ENCODE measurements at regions not wholly inside any gene's neighbourhood (a gene's known extent, or its start where the extent isn't known, plus 50 kb on each side); places are given as distances from the start of the nearest gene placed in this dataset.
"Not testable (repeated sequence)": the region's sequence is repeated elsewhere in the genome, so short reads cannot be mapped to it uniquely, and the experiment has no call there.

DNA sequence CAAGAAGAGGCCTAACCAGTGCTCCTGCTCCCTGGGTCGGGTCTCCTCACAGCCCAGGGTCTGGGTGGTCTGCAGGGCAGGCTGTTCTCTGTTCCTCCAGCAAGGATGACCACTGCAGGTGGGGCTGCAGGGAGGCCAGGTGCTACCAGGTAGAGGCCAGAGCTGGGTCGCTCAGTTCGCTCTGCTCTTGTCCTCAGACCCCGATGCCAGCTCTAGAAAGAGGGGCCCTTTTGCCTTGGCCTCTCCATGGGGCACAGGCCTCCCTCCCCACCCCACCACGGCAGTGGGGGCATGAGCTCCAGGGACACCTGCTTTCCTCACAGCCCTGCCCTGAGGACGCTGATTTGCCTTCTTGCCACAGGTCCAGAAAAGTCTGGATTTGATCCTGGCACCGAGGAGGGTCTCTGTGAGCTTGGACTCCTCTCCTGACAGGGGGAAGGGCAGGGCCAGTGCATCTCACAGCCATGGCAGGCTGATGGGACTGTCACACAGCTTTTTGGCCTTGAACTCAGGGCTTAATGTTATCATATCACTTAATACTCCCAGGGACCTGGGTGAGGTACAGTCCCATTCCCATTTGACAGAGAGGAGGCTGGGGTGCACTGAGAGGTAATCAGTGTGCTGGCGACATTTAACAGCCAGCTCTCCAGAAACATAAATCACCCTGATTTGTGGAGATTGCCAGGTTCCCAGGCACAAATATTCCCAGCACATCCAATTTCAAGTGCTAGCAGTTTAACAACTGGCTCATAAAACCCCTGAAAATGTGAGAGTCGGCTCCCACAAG, 273.0 kb upstream of the SFSWAP start:
- TF ChIP-seq POLR2A (IDR thresholded peaks at IDR 0.05; ENCODE audit: low read depth, low read length): no peak
- FAIRE-seq (no peak), DNase-seq (ENCODE audit: insufficient read length, low spot score) (no peak)

DNA sequence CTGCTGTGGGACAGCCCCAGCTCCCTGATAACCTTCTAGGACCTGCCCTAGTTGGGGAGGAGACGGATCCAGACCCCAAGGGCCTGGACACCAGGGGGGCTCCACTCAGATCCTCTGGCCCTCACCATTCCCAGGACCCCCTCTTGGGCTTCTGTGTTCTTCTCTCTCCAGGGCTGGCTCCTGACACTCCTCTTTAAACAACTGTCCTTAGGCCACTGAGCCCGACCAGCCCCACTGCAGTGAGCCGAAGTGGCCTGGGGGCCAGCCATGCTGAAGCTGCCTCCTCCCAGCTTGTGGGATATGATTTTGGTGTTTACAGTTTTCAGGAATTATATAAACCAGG, 272.4 kb upstream of the SFSWAP start:
- FAIRE-seq: not testable (repeated sequence)

DNA sequence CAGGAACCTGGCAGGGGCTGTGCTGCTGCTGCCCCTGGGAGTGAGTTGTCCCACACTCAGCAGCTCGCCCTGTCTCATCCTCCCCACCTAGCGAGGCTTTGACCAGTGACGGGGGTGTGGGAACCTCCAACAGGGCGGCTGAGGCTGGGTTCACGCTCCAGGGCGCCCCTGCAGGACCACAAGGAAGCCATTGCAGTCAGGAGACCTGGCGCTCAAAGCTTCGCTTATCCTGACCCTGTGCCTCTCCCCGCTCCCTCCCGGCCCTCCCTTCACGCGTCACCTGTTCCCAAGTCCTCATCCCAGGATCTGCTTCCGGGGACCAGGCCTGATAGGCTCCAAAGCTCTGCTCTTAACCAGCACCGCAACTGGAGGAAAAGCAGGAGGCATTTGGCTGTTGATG, 272.0 kb upstream of the SFSWAP start:
- no peak for TF ChIP-seq POLR2A (IDR thresholded peaks at IDR 0.05; ENCODE audit: low read depth, low read length)
- FAIRE-seq: no peak
- DNase-seq (ENCODE audit: insufficient read length, low spot score): no peak

More for the DNA sequence above, 272.4 kb upstream of the SFSWAP start:
- DNase-seq (ENCODE audit: insufficient read length, low spot score): not testable (repeated sequence)

DNA sequence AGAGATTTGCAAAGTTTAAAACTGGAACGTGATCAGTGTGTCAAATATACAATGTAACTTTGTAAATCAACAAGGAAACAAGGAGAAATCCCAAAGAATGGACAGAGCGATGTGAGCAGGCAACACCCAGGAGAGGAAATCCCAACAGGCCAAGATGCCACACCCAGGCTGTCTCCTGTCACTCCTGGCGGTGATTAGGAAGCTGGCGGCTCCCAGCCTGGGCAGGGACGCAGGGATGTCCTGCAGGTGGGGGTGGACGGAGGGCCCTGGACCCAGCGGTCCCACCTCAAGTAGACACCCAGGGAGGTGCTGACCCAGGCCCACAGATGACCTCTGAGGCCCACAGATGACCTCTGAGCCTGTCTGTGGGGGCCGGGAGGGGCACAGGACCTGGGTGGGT, 271.1 kb upstream of the SFSWAP start:
- not testable (repeated sequence) for DNase-seq (ENCODE audit: insufficient read length, low spot score); FAIRE-seq

DNA sequence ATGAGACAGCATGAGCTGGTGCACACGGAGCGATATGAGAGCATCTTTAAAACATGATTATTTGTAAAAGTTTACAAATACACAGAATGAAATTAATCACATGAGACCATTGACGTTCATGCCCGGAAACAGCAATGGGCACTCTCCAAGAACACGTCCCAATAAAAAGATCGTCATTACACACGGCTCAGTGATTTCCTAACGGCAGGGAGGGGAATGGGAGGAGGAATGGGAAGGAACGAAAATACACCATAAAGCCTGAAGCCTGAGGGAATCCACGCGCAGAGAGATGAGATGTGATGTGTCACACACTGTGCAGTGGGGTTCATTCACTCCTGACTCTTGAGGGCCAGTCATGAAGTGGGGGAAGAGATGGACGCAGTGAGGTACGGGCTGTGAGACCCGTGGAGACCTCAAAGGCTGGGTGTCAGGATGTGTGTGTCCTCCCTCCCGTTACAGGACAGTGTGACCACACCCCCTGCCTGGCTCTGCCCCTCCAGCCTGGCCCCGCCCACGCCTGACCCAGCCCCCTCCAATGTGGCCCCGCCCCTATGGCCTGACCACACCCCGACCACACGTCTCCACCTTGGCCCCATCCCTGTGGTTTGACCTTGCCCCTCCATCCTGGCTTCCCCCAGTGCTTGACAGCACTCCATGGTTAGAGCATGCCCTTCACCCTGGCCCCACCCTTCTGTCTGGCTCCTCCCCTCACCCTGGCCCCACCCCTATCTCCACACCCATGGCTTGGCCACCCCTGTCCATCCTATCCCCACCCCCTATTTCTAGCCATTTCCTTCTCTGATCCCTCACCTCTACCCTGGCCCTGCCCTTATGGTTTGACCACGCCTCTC, 270.5 kb upstream of the SFSWAP start:
- DNase-seq (ENCODE audit: insufficient read length, low spot score); FAIRE-seq: not testable (repeated sequence)

DNA sequence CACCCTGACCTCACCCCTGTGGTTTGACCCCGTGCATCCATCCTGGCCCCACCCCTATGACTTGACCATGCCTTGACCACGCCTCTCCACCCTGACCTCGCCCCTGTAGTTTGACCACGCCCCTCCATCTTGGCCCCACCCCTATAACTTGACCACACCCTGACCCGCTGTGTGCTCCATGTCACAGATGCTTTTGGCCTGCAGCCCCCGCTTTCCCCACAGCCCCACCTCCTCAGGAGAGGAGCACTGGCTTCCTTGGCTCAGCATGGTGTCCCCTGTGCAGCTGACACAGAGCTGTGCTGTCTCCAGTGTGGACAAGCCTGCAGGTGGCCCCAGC, 269.9 kb upstream of the SFSWAP start:
- no peak for TF ChIP-seq POLR2A (IDR thresholded peaks at IDR 0.05; ENCODE audit: low read depth, low read length)
- DNase-seq (ENCODE audit: insufficient read length, low spot score) (no peak), FAIRE-seq (no peak)

DNA sequence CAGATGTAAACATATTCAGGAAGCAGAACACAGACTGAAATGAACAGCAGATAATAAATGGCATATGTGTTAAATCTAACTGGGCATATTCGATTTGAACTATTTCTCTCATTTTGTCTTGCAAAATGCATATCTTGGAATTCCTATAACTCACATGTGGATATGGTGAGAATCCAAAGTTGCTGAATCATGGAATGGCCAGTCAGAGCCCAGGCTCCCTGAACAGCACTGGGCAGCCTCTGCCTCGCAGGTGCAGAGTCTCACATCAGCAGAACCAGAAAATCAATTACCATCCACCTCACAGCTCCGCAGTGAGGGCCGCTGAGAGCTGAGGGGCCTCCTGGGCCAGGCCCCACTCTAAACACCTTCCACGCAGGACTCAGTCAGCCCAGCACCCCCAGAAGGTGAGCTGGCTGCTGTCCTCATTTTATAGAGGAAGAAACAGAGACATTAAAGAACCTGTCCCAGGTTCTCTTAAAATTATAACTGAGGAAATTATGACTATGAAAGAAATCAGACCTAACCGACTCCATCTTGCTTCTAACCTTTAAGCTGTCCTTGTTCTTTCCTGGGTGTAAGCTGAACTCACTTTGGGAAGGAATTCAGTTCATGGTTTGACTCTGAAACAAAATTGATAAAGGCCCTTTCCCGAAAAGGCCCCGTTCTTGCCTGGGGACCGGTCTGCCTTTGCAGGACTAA, 269.1 kb upstream of the SFSWAP start:
- no peak for FAIRE-seq
- DNase-seq (ENCODE audit: insufficient read length, low spot score): no peak
- TF ChIP-seq POLR2A (IDR thresholded peaks at IDR 0.05; ENCODE audit: low read depth, low read length): no peak

DNA sequence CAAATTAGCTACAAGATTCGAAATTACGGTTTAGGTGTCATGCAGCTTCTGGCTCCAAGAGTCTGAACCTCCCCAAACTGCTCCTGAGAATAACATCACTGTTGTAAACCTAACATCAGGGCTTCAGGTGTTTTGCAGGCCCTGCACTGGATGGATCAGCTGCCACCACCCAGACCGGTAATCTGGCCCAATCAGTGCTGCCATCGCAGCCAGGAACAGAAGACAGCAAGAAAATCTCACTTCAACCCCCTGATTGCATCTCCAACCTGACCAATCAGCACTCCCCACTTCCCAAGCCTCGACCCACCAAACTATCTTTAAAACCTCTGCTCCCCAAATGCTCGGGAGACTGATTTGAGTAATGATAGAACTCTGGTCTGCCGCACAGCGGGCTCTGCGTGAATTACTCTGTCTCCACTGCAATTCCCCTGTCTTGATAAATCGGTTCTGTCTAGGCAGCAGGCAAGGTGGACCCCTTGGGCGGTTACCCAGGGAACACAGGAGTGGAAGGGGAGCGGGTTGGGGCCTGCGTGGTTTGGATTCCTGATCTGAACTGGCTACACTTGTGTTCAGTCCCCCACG, 268.5 kb upstream of the SFSWAP start:
- no peak for FAIRE-seq
- TF ChIP-seq POLR2A (IDR thresholded peaks at IDR 0.05; ENCODE audit: low read depth, low read length): no peak
- no peak for DNase-seq (ENCODE audit: insufficient read length, low spot score)

DNA sequence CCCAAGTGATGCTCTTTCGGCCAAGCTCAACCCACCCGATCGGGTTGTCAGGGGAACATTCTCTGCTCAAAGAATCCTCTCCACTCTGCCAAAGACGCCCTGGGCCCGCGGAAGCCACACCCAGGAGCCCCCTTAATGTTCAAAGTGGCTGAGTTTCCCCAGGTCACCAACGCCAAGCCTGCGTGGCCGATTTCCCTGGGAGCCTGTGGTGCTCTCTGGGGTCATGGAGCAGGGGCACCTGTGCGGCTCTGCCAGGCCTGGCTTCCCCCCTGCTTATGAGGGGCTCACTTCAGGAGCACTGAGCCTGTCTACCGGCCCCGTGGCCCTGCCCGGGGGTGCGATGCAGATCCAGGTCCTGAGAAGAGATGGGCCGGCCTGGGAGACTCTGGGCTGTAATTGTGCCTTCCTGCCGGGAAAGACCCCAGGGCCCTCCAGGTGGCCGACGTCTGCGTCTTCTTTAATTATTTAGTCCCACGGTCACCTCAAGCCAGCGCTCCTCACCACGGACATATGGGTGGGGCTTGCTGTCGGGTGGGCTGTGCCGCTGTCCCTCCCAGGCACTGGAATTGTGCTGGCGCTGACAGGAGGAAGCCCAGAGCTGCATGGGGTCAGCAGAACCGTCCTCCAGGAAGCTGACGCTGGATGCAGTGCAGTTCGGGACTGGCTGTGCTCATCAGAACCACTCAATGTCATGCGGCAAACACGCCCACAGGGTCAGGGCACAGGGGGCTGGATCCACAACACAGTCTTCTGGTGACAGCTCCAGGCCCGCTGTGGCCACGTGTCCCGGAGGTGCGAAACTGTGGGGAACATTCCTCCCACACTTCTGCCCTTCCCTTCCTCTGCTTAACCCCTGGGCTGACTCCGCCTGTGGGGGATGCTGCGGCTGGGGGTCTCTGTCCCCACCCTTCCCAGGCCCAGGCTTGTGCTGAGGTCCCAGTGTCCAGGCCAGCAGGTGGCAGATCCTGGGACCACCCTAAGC, 267.6 kb upstream of the SFSWAP start:
- TF ChIP-seq POLR2A (IDR thresholded peaks at IDR 0.05; ENCODE audit: low read depth, low read length): no peak
- DNase-seq (ENCODE audit: insufficient read length, low spot score) (no peak), FAIRE-seq (no peak)

DNA sequence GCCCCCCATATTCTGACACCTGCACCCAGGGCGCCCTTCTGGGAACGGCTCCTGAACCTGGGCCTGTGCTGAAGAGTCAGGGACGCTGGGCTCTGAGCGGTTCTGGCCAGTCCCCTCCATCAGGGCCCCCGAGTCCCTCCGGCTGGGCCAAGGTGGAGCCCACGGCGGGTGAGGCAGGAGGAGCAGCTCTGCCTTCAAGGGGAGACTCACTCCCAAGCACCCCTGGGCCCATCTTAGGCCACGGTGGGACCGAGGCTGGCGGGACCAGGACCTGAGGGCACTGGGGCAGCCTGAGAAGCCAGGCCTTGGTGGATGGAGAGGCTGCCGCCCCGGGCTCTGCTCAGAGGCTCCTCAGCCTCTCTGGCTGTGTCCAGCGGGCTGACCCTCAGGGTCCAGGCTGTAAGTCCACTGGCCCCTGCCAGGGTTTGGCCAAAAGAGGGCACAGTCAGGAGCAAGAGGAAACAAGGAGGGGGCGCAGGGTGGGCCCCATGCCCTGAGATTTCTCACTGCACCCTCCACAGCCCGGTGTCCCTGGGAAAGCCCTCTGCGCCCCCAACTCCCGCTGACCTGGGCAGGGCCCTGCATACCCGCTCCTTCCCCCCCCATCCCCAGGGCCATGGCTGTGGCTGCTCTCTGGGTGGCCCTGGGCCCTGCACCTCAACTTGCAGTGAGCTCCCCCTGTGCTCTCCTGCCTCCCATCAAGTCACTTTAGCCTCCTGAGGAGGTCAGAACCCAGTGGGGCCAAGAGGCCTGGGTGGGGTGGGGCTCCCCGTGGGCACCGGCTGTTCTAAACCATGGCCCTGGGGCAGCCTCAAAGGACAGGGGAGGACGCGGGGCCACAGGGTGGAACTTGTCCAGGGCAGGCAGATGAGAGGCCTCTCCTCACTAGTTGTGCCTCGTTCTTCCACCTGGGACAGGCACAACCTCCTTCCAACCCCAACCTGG, 266.4 kb upstream of the SFSWAP start:
- FAIRE-seq (no peak), DNase-seq (ENCODE audit: insufficient read length, low spot score) (no peak)
- TF ChIP-seq POLR2A (IDR thresholded peaks at IDR 0.05; ENCODE audit: low read depth, low read length): no peak

DNA sequence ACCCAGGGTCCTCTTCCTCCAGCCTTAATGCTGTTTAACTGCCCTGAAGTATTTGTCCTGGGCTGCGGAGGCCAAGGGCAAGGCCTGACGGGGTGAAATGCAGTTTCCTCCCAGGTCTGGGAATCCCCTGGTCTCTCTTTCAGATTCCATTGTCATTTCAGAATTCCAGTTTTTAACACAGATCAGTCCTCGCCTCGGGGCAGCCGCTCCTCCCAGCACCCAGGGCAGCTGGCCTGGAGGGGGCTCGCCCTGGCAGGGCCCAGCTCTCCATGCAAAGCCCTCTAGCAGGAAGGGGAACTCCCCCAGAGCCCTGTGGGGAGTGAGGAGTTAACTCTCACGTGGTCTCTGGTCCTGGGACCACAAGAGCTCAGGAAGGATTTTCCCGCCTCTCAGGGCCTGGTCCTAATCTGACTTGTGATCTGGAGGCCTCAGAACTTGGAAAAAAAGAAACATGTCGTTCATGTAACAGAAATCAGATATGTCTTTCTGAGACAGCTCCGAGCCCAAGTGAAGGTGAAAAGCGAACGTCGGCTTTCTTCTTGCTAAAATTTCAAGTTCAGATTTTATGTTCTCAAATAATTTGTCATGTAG, 265.6 kb upstream of the SFSWAP start:
- TF ChIP-seq POLR2A (IDR thresholded peaks at IDR 0.05; ENCODE audit: low read depth, low read length): no peak
- FAIRE-seq: no peak

DNA sequence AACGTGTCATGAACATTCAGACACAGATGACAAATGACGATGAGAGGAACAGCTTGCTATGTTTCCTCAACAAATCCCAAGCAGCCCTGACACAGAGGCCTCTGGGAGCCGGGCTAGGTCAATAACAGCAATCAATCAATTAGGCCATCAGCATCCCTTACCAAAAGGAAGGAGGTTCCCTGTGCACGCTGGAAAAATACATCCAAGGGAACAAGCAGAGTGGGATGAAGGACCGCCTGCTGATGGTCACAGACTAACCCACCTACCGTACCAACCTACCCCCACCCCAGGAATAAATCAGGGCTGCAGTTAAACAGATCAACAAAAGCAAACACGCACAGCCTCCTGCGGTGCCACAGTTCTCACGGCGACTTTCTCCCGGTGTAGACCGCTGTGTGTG, 265.1 kb upstream of the SFSWAP start:
- FAIRE-seq (no peak), DNase-seq (ENCODE audit: insufficient read length, low spot score) (no peak)
- no peak for TF ChIP-seq POLR2A (IDR thresholded peaks at IDR 0.05; ENCODE audit: low read depth, low read length)

More for the DNA sequence above, 265.6 kb upstream of the SFSWAP start:
- DNase-seq (ENCODE audit: insufficient read length, low spot score): no peak

DNA sequence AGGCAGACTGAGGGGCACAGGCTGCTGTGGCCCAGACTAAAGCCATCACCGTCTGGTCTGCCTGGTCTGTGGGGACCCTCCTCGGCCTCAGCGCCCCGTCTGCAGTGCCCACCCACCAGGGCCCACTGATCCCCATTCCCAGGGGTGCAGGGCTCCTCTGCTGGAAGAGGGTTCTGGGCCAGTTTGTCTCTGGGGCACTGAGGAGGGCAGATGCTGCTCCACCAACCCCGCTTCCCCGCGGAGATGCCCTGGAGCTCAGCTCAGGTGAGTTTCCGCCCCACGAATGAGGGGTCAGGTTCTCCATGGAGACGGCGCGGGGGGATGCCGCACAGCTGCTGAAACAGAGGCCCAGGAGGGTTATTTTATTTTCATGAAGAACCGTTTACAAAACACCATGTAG, 263.3 kb upstream of the SFSWAP start:
- not testable (repeated sequence) for DNase-seq (ENCODE audit: insufficient read length, low spot score); FAIRE-seq

Data from H54 (cell line).